Ovary (tissue), 7 donors: ENCODE measurements at regions not wholly inside any gene's neighbourhood (a gene's known extent, or its start where the extent isn't known, plus 50 kb on each side); places are given as distances from the start of the nearest gene placed in this dataset.

Source experiments
- DNase-seq, 5 donors: peaks; one replicate each; pipeline ENCODE4 v3.0.0-alpha.2; 2019 to 2020
- H3K27ac ChIP-seq, 2 donors: fragments of 200-600 bp; one replicate each; pipeline versions ENCODE4 v1.5.1 to v1.8.0; 2019 to 2022
- H3K27me3 ChIP-seq: fragments of 200-600 bp; one replicate; pipeline ENCODE4 v1.8.0; 2022
- H3K36me3 ChIP-seq: fragments of 200-600 bp; sonication (generic); one replicate; pipeline ENCODE4 v1.5.1; 2019
- H3K4me1 ChIP-seq: one replicate; pipeline ENCODE4 v1.8.1; 2013; ENCODE audit warnings: mild to moderate bottlenecking, moderate library complexity; ENCODE audit not compliant: insufficient read depth
- H3K4me3 ChIP-seq: fragments of 200-600 bp; sonication (generic); one replicate; pipeline ENCODE4 v1.5.1; 2017
- H3K9me3 ChIP-seq, 2 donors: fragments of 200-600 bp in 1 of 2; sonication (generic) in 1 of 2; one replicate each; pipeline versions ENCODE4 v1.5.1 to v1.8.1; 2013 to 2019; ENCODE audit warnings: mild to moderate bottlenecking in 1 of 2, moderate library complexity in 1 of 2
- CTCF ChIP-seq, 3 donors: fragments of 450-650 bp in 2 of 3; fragments of 200-600 bp in 1 of 3; IDR thresholded peaks; one replicate each; pipeline versions ENCODE4 v1.5.1 to v1.8.0; 2016 to 2022; ENCODE audit warnings: antibody characterized with exemption in 3 of 3, mild to moderate bottlenecking in 1 of 3
- EP300 ChIP-seq: sonication (generic); formaldehyde crosslinking; IDR thresholded peaks from one replicate; pipeline ENCODE4 v1.6.1; 2017; ENCODE audit warnings: antibody characterized with exemption
- POLR2A ChIP-seq: fragments of 450-650 bp; IDR thresholded peaks from one replicate; pipeline ENCODE4 v1.6.1; 2017; ENCODE audit warnings: antibody characterized with exemption, mild to moderate bottlenecking, moderate library complexity
- WGBS, 3 donors: extraction: QIAGEN DNeasy Blood & Tissue Kit in 1 of 3; methylation state at CpG; one replicate each; pipeline versions ENCODE4 v1.1.5 to v1.1.7; 2013 to 2017; 5-methylcytosine and 5-hydroxymethylcytosine counted together
- intact Hi-C, 4 donors: fragments of 100-400 bp; cut with DNase I; formaldehyde crosslinking; loops; one replicate each; pipeline versions ENCODE4 v1.11.0 to v1.15.1; 2022 to 2023
- donor health status: DM: no; HTN: no; CAD: no; lungs with moderate emphysema.
- donor health status: DM: no; HTN: no; CAD: no.
- donor health status: Bipolar disorder and iron deficiency.
- donor health status: DM: no; HTN: no; CAD: no.
- donor health status: DM: yes; HTN: yes; CAD: no.

- H3K27ac ChIP-seq, result no peak overlapping the region
- H3K4me3 ChIP-seq, result no peak overlapping the region
- H3K36me3 ChIP-seq, result no peaks in the 10 kb centered on the region
- TF ChIP-seq EP300 (no peak), CTCF (IDR thresholded peaks at IDR 0.05) (no peak), POLR2A (no peak)
- no peaks in the 10 kb centered on the region for H3K27me3 ChIP-seq
- H3K9me3 ChIP-seq, result no peaks in the 10 kb centered on the region
- no peaks in the 10 kb centered on the region for H3K4me1 ChIP-seq
- WGBS, 3 donors, result 96 to 100% (median 96%) methylated on average over 1 of the region's 1 CpG
- no peak for DNase-seq
- intact Hi-C loops, result no loop called here
Measured at GRCh38 chr7:96612034-96612433, 97.6 kb downstream of the SEM1 start.

DNA sequence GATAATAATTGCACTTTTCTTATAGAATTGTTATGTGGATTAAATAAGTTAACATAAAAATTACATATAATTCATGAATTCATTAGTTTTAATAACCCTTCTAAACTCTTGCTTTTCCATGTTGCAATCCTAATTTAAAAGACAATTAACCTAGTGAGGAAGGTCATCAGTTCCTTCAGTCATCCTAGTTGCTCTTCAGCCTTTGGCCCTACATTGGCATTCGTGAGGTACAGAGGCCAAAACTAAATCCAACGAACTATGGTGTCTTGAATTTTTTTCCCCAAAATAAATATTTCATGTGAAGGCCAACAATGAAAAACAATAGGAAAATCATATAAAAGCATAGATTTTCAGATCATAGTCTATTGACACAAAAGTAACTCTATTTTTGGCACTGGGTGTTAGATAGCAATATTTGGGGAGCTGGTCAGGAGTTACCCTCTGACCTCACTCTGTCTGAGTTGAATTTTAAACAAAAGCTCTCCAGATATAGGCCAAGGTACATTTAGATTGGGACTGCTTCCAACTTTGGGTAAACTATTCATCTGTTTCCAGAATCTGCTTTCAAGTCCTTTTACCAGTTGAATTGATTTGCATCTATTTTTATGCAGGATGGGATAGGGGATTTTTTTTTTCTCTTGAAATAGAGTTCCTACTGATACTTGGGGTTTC is 104.5 kb downstream of the SEM1 start:
- Histone ChIP-seq H3K27ac (no peak overlapping the region), H3K4me3 (no peak overlapping the region)
- no peak for TF ChIP-seq CTCF (IDR thresholded peaks at IDR 0.05)
- no peak for TF ChIP-seq POLR2A
- TF ChIP-seq EP300, result no peak

GRCh38 chr7:96599288-96599936 is 110.2 kb downstream of the SEM1 start:
- no peaks in the 10 kb centered on the region for H3K27me3 ChIP-seq
- no peaks in the 10 kb centered on the region for H3K9me3 ChIP-seq
- H3K36me3 ChIP-seq, result no peaks in the 10 kb centered on the region
- no peak for TF ChIP-seq EP300
- no peak for TF ChIP-seq POLR2A
- TF ChIP-seq CTCF (IDR thresholded peaks at IDR 0.05), result no peak
- peaks cover 4% of the 10 kb centered on the region for H3K4me1 ChIP-seq
- intact Hi-C loops, result loop anchor here in 1 of 4 donors (5.0 kb wide), 1 partner anchor 1142 kb away; no protein-coding TSS in a partner anchor
- no peak overlapping the region for H3K4me3 ChIP-seq
- no peak overlapping the region for H3K27ac ChIP-seq
- 62 to 65% (median 64%) methylated on average over 4 of the region's 4 CpGs for WGBS, 3 donors
- no peak for DNase-seq

More for the DNA sequence above, 104.5 kb downstream of the SEM1 start:
- DNase-seq, result no peak
- no peaks in the 10 kb centered on the region for H3K9me3 ChIP-seq
- intact Hi-C loops, result no loop called here
- no peaks in the 10 kb centered on the region for H3K4me1 ChIP-seq
- H3K36me3 ChIP-seq, result no peaks in the 10 kb centered on the region
- 76 to 81% (median 77%) methylated on average over 2 of the region's 2 CpGs for WGBS, 3 donors
- H3K27me3 ChIP-seq, result no peaks in the 10 kb centered on the region

- no peak for DNase-seq
- intact Hi-C loops, result loop anchor here in 1 of 4 donors (5.0 kb wide), 1 partner anchor 1141 kb away; no protein-coding TSS in a partner anchor
- Histone ChIP-seq H3K4me1 (peaks cover 4% of the 10 kb centered on the region), H3K9me3 (no peaks in the 10 kb centered on the region), H3K4me3 (no peak overlapping the region), H3K36me3 (no peaks in the 10 kb centered on the region), H3K27me3 (no peaks in the 10 kb centered on the region), H3K27ac (no peak overlapping the region)
- TF ChIP-seq CTCF (IDR thresholded peaks at IDR 0.05), result no peak
- TF ChIP-seq POLR2A, result no peak
- no peak for TF ChIP-seq EP300
- WGBS, 3 donors, result 69% methylated on average over 1 of the region's 1 CpG
Measured at GRCh38 chr7:96598421-96598820, 111.2 kb downstream of the SEM1 start.
